Central memory CD4-positive, alpha-beta T cell (primary cell): ENCODE measurements at regions not wholly inside any gene's neighbourhood (a gene's known extent, or its start where the extent isn't known, plus 50 kb on each side); places are given as distances from the start of the nearest gene placed in this dataset.
"Not testable (repeated sequence)": the region's sequence is repeated elsewhere in the genome, so short reads cannot be mapped to it uniquely, and the experiment has no call there.

Experiments
- DNase-seq: peaks from one replicate; pipeline ENCODE4 v3.0.0; 2022

GRCh38 chr15:20261321-20262280 is 280.0 kb downstream of the GOLGA6L6 start:
- not testable (repeated sequence) for DNase-seq

GRCh38 chr15:20260650-20261049 is 280.9 kb downstream of the GOLGA6L6 start:
- not testable (repeated sequence) for DNase-seq

- not testable (repeated sequence) for DNase-seq
Measured at GRCh38 chr15:20259559-20260190, 281.9 kb downstream of the GOLGA6L6 start.

GRCh38 chr15:20256394-20256793 is 285.2 kb downstream of the GOLGA6L6 start:
- not testable (repeated sequence) for DNase-seq

- DNase-seq, result not testable (repeated sequence)
Measured at GRCh38 chr15:20255641-20256040, 286.0 kb downstream of the GOLGA6L6 start.

GRCh38 chr15:20253047-20253615 is 288.5 kb downstream of the GOLGA6L6 start:
- not testable (repeated sequence) for DNase-seq

- not testable (repeated sequence) for DNase-seq
Measured at GRCh38 chr15:20252040-20252439, 289.6 kb downstream of the GOLGA6L6 start.

GRCh38 chr15:20251214-20252005 is 290.2 kb downstream of the GOLGA6L6 start:
- DNase-seq, result not testable (repeated sequence)

- not testable (repeated sequence) for DNase-seq
Measured at GRCh38 chr15:20250206-20250605, 291.4 kb downstream of the GOLGA6L6 start.

- not testable (repeated sequence) for DNase-seq
Measured at GRCh38 chr15:20249677-20249970, 292.0 kb downstream of the GOLGA6L6 start.

- DNase-seq, result not testable (repeated sequence)
Measured at GRCh38 chr15:20248434-20248833, 293.2 kb downstream of the GOLGA6L6 start.

GRCh38 chr15:20247137-20247536 is 294.5 kb downstream of the GOLGA6L6 start:
- not testable (repeated sequence) for DNase-seq

- not testable (repeated sequence) for DNase-seq
Measured at GRCh38 chr15:20246624-20247023, 295.0 kb downstream of the GOLGA6L6 start.

- not testable (repeated sequence) for DNase-seq
Measured at GRCh38 chr15:20245856-20246255, 295.7 kb downstream of the GOLGA6L6 start.

GRCh38 chr15:20244792-20245191 is 296.8 kb downstream of the GOLGA6L6 start:
- not testable (repeated sequence) for DNase-seq

- DNase-seq, result not testable (repeated sequence)
Measured at GRCh38 chr15:20243486-20244240, 297.9 kb downstream of the GOLGA6L6 start.

GRCh38 chr15:20240366-20240917 is 301.2 kb downstream of the GOLGA6L6 start:
- not testable (repeated sequence) for DNase-seq

GRCh38 chr15:20239186-20239585 is 302.4 kb downstream of the GOLGA6L6 start:
- not testable (repeated sequence) for DNase-seq

- not testable (repeated sequence) for DNase-seq
Measured at GRCh38 chr15:20237256-20238020, 304.2 kb downstream of the GOLGA6L6 start.

GRCh38 chr15:20235728-20236127 is 305.9 kb downstream of the GOLGA6L6 start:
- not testable (repeated sequence) for DNase-seq
